EH (cell line): ENCODE measurements at regions not wholly inside any gene's neighbourhood (a gene's known extent, or its start where the extent isn't known, plus 50 kb on each side); places are given as distances from the start of the nearest gene placed in this dataset.

ENCODE experiments used
- DNase-seq: peaks from one replicate; pipeline ENCODE4 v3.0.0-alpha.2; 2015; ENCODE audit warnings: low read depth

DNA sequence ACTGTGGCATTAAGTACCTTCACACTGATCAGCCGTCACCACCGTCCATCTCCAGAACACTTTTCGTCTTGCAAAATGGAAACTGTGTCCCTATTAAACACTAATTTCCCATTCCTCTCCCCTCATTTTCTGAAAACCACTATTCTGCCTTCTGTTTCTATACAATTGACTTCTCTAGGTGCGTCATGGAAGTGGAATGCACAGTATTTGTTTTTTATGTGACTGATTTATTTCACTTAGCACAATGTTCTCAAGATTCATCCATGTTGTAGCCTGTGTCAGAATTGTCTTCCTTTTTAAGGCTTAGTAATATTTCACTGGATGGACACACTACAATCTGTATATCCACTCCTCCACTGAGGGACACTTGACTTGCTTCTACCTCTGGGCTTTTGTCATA lies 53.8 kb upstream of the PDE10A start:
- no peak for DNase-seq

DNA sequence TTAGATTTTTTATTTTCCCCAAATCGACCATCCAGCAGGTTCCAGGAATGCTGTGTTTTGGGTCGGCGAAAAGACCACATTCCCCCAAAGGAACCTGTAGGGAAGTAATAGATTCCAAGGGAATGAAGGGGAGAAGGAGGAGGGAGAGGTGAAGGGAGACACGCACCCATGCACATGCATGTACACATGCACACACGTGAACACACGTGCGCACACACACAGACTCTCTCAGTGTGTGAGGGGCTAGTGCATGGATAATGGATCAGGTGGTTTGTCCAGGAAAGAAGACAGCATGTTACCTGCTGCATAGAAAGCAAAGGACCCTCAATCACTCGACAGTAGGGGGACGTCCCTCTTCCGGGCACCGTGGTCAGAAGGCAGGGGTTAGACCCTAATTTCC lies 52.4 kb upstream of the PDE10A start:
- DNase-seq, result no peak

DNA sequence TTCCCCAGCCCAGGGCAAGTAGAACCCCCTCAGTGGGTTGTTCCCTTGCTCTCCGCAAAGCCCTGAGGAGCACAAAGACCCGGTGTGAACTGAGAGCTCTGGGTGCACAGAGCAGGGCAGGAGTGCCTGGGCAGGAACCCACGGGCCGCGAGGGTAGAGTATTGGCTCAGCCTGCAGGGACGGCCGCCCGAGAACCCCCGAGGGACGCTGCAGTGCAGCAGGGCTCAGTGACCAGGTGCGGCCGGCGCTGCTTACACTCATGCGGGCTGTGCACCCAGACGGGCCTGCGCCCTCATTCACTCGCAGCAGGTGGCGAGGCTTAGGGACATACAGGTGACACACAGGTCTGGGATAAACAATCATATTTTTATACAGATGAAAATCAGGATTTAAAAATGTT lies 51.9 kb upstream of the PDE10A start:
- DNase-seq, result no peak

DNA sequence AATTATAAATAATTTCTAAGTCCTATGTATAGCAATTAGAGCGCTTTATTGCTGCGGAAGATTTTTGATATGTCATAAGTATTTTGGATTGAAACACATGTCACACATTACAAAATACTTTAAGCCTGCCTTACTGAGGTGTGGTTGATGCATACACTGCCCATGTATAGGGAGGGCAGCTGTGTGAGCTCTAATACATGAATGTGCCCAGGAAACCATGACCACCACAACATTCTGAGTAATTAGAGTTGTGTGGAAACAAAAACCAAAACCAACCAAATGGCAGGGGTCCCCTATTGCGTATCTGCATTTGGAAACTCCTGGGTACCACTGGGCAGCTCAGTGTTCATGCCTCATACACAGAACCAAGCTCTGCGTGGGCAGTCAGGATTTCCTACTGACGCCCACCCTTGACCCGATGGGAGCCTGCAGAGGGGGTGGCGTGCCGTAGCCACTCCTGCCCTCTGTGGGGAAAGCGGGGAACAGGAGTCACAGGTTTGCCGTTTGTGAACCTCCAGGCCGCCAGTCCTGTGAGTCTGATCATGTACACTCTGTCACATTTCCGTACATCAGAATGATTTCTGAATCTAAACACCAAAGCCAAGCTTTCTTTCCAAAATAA lies 50.9 kb upstream of the PDE10A start:
- no peak for DNase-seq
